Panc1 (cell line): ENCODE measurements at regions not wholly inside any gene's neighbourhood (a gene's known extent, or its start where the extent isn't known, plus 50 kb on each side); places are given as distances from the start of the nearest gene placed in this dataset.

Experiments used
- CTCF ChIP-seq: fragments of 450-650 bp; IDR thresholded peaks from 2 replicates; pipeline ENCODE4 v1.5.1; 2017; ENCODE audit warnings: mild to moderate bottlenecking
- POLR2AphosphoS5 ChIP-seq: IDR thresholded peaks from 2 replicates; pipeline ENCODE4 v1.6.1; 2012; ENCODE audit warnings: mild to moderate bottlenecking, low read depth, low read length, moderate library complexity
- SIN3A ChIP-seq: IDR thresholded peaks from 2 replicates; pipeline ENCODE4 v1.6.1; 2012; ENCODE audit warnings: low read depth, mild to moderate bottlenecking, low read length, moderate library complexity, borderline replicate concordance; ENCODE audit not compliant: insufficient read depth

GRCh38 chr4:157558016-157558415, 337.5 kb downstream of the GRIA2 start:
- no peak for TF ChIP-seq CTCF
- TF ChIP-seq POLR2AphosphoS5: no peak
- TF ChIP-seq SIN3A: no peak
